Thyroid gland (tissue), 4 donors: ENCODE measurements at regions not wholly inside any gene's neighbourhood (a gene's known extent, or its start where the extent isn't known, plus 50 kb on each side); places are given as distances from the start of the nearest gene placed in this dataset.

Source experiments
- DNase-seq, 2 donors: peaks; one replicate each; pipeline ENCODE4 v3.0.0-alpha.2; 2019
- H3K27ac ChIP-seq, 3 donors: fragments of 200-600 bp; sonication (generic); 1 replicate in 2 of 3; 2 replicates in 1 of 3; pipeline ENCODE4 v1.5.1; 2016 to 2019; ENCODE audit warnings: mild to moderate bottlenecking in 1 of 3, moderate library complexity in 1 of 3
- H3K27me3 ChIP-seq: fragments of 200-600 bp; sonication (generic); one replicate; pipeline ENCODE4 v1.5.1; 2019
- H3K36me3 ChIP-seq, 2 donors: fragments of 200-600 bp; sonication (generic); one replicate each; pipeline ENCODE4 v1.5.1; 2016 to 2019
- H3K4me1 ChIP-seq, 2 donors: fragments of 200-600 bp; sonication (generic); one replicate each; pipeline ENCODE4 v1.5.1; 2017 to 2019
- H3K4me3 ChIP-seq, 3 donors: fragments of 200-600 bp; sonication (generic); replicated peaks in 1 of 3; 1 replicate in 2 of 3; 2 replicates in 1 of 3; pipeline ENCODE4 v1.5.1; 2016; ENCODE audit warnings: mild to moderate bottlenecking in 1 of 3
- H3K9me3 ChIP-seq: fragments of 200-600 bp; sonication (generic); one replicate; pipeline ENCODE4 v1.5.1; 2017
- CTCF ChIP-seq, 6 experiments: fragments of 200-600 bp in 3 of 6; fragments of 450-650 bp in 3 of 6; sonication (generic) in 3 of 6; IDR thresholded peaks; one replicate each; pipeline ENCODE4 v1.5.1; 2016 to 2019; ENCODE audit warnings: antibody characterized with exemption in 6 of 6, mild to moderate bottlenecking in 2 of 6, inconsistent platforms in 1 of 6, moderate library complexity in 1 of 6
- POLR2A ChIP-seq, 2 donors: fragments of 450-650 bp; IDR thresholded peaks; one replicate each; pipeline ENCODE4 v1.6.1; 2017; ENCODE audit warnings: antibody characterized with exemption in 2 of 2, mild to moderate bottlenecking in 2 of 2, moderate library complexity in 1 of 2
- WGBS, 2 donors: methylation state at CpG; one replicate each; pipeline ENCODE4 v1.1.5; 2017; 5-methylcytosine and 5-hydroxymethylcytosine counted together
- intact Hi-C: fragments of 100-400 bp; cut with DNase I; formaldehyde crosslinking; loops from one replicate; pipeline ENCODE4 v1.15.1; 2023

GRCh38 chr19:20321139-20321763 is 154.2 kb downstream of the ZNF486 start:
- TF ChIP-seq CTCF (IDR thresholded peaks at IDR 0.05) (no peak), POLR2A (IDR thresholded peaks at IDR 0.05) (no peak)
- Histone ChIP-seq H3K9me3 (no peaks in the 10 kb centered on the region), H3K27ac (peak overlapping the region; percentile 72 to 78 (median 73)), H3K4me1 (peaks cover 32 to 46% of the 10 kb centered on the region in 2 donors), H3K27me3 (no peaks in the 10 kb centered on the region), H3K36me3 (no peaks in the 10 kb centered on the region), H3K4me3 (no peak overlapping the region)
- peak; percentile 39 to 49 for DNase-seq
- 60 to 66% methylated on average over 3 of the region's 3 CpGs for WGBS, 2 donors
- intact Hi-C loops: no loop called here

- WGBS, 2 donors: 83 to 88% methylated on average over 1 of the region's 1 CpG
- Histone ChIP-seq H3K27me3 (no peaks in the 10 kb centered on the region), H3K4me1 (peaks cover 32 to 46% of the 10 kb centered on the region in 2 donors), H3K36me3 (no peaks in the 10 kb centered on the region), H3K9me3 (no peaks in the 10 kb centered on the region), H3K4me3 (no peak overlapping the region), H3K27ac (peak overlapping the region; percentile 72 to 78 (median 73))
- no peak for DNase-seq
- no peak for TF ChIP-seq CTCF (IDR thresholded peaks at IDR 0.05)
- intact Hi-C loops: no loop called here
Measured at GRCh38 chr19:20320191-20320590, 153.2 kb downstream of the ZNF486 start.

GRCh38 chr19:20318616-20319015 is 151.6 kb downstream of the ZNF486 start:
- Histone ChIP-seq H3K27ac (peak overlapping the region; percentile 34 to 78 (median 48)), H3K36me3 (no peaks in the 10 kb centered on the region), H3K4me1 (peaks cover 32 to 42% of the 10 kb centered on the region in 2 donors), H3K4me3 (no peak overlapping the region), H3K27me3 (no peaks in the 10 kb centered on the region), H3K9me3 (no peaks in the 10 kb centered on the region)
- no peak for TF ChIP-seq POLR2A (IDR thresholded peaks at IDR 0.05)
- TF ChIP-seq CTCF (IDR thresholded peaks at IDR 0.05): no peak
- DNase-seq: no peak
- intact Hi-C loops: no loop called here
- 57 to 79% methylated on average over 3 of the region's 3 CpGs for WGBS, 2 donors

GRCh38 chr19:20315543-20315942 is 148.5 kb downstream of the ZNF486 start:
- 85% methylated on average over 6 of the region's 6 CpGs for WGBS, 2 donors
- DNase-seq: no peak
- no peak overlapping the region for H3K27ac ChIP-seq
- H3K4me3 ChIP-seq: no peak overlapping the region
- no peaks in the 10 kb centered on the region for H3K36me3 ChIP-seq
- H3K27me3 ChIP-seq: no peaks in the 10 kb centered on the region
- H3K9me3 ChIP-seq: no peaks in the 10 kb centered on the region
- intact Hi-C loops: no loop called here
- H3K4me1 ChIP-seq: peaks cover 17 to 19% of the 10 kb centered on the region in 2 donors
- TF ChIP-seq CTCF (IDR thresholded peaks at IDR 0.05) (no peak), POLR2A (IDR thresholded peaks at IDR 0.05) (no peak)

GRCh38 chr19:20313894-20314293 is 146.9 kb downstream of the ZNF486 start:
- Histone ChIP-seq H3K4me1 (peaks cover 7 to 10% of the 10 kb centered on the region in 2 donors), H3K4me3 (no peak overlapping the region), H3K36me3 (no peaks in the 10 kb centered on the region), H3K27me3 (no peaks in the 10 kb centered on the region), H3K9me3 (no peaks in the 10 kb centered on the region), H3K27ac (no peak overlapping the region)
- no peak for DNase-seq
- intact Hi-C loops: no loop called here
- TF ChIP-seq POLR2A (IDR thresholded peaks at IDR 0.05): no peak
- no peak for TF ChIP-seq CTCF (IDR thresholded peaks at IDR 0.05)
- 66 to 77% methylated on average over 5 of the region's 5 CpGs for WGBS, 2 donors
